ENCODE measurements at regions not wholly inside any gene's neighbourhood (a gene's known extent, or its start where the extent isn't known, plus 50 kb on each side); places are given as distances from the start of the nearest gene placed in this dataset.

GRCh38 chr2:7368211-7368610, 451.0 kb downstream of the RNF144A start:
- Histone ChIP-seq H4K20me1 (ENCODE audit: insufficient read depth) (no peaks in the 10 kb centered on the region), H3K36me3 (ENCODE audit: insufficient read depth) (no peaks in the 10 kb centered on the region), H3K4me1 (ENCODE audit: low read depth, poor library complexity, severe bottlenecking) (no peaks in the 10 kb centered on the region), H3K27ac (no peak overlapping the region), H3K79me2 (ENCODE audit: insufficient read depth, low read depth) (no peaks in the 10 kb centered on the region), H3K9ac (no peak overlapping the region), H3K4me2 (no peak overlapping the region), H2AFZ (ENCODE audit: low read depth) (no peak overlapping the region), H3K27me3 (ENCODE audit: insufficient read depth, low read depth) (no peaks in the 10 kb centered on the region), H3K4me3 (IDR thresholded peaks at IDR 0.05; ENCODE audit: insufficient read depth, low read depth, low read length) (no peak overlapping the region)
- no peak for TF ChIP-seq CTCF (conservative IDR thresholded peaks at IDR 0.05; ENCODE audit: low read depth, low read length)

- H3K9ac ChIP-seq = no peak overlapping the region
- no peaks in the 10 kb centered on the region for H3K4me1 ChIP-seq (ENCODE audit: low read depth, poor library complexity, severe bottlenecking)
- H2AFZ ChIP-seq (ENCODE audit: low read depth) = no peak overlapping the region
- no peak overlapping the region for H3K27ac ChIP-seq
- H3K4me3 ChIP-seq (IDR thresholded peaks at IDR 0.05; ENCODE audit: insufficient read depth, low read depth, low read length) = no peak overlapping the region
- H3K4me2 ChIP-seq = no peak overlapping the region
- no peak for TF ChIP-seq CTCF (conservative IDR thresholded peaks at IDR 0.05; ENCODE audit: low read depth, low read length)
- no peaks in the 10 kb centered on the region for H3K79me2 ChIP-seq (ENCODE audit: insufficient read depth, low read depth)
- H3K36me3 ChIP-seq (ENCODE audit: insufficient read depth) = no peaks in the 10 kb centered on the region
- no peaks in the 10 kb centered on the region for H3K27me3 ChIP-seq (ENCODE audit: insufficient read depth, low read depth)
- no peaks in the 10 kb centered on the region for H4K20me1 ChIP-seq (ENCODE audit: insufficient read depth)
These were observed 455.9 kb downstream of the RNF144A start for GRCh38 chr2:7373156-7373555.

GRCh38 chr2:7375901-7376300, 458.7 kb downstream of the RNF144A start:
- Histone ChIP-seq H3K27ac (no peak overlapping the region), H3K4me3 (IDR thresholded peaks at IDR 0.05; ENCODE audit: insufficient read depth, low read depth, low read length) (no peak overlapping the region), H3K79me2 (ENCODE audit: insufficient read depth, low read depth) (no peaks in the 10 kb centered on the region), H3K9ac (no peak overlapping the region), H3K4me1 (ENCODE audit: low read depth, poor library complexity, severe bottlenecking) (no peaks in the 10 kb centered on the region), H3K4me2 (no peak overlapping the region), H4K20me1 (ENCODE audit: insufficient read depth) (no peaks in the 10 kb centered on the region), H3K27me3 (ENCODE audit: insufficient read depth, low read depth) (no peaks in the 10 kb centered on the region), H3K36me3 (ENCODE audit: insufficient read depth) (no peaks in the 10 kb centered on the region), H2AFZ (ENCODE audit: low read depth) (no peak overlapping the region)
- TF ChIP-seq CTCF (conservative IDR thresholded peaks at IDR 0.05; ENCODE audit: low read depth, low read length) = no peak

GRCh38 chr2:7377916-7378569, 460.8 kb downstream of the RNF144A start:
- Histone ChIP-seq H3K4me3 (IDR thresholded peaks at IDR 0.05; ENCODE audit: insufficient read depth, low read depth, low read length) (no peak overlapping the region), H3K27ac (no peak overlapping the region), H2AFZ (ENCODE audit: low read depth) (no peak overlapping the region), H3K4me1 (ENCODE audit: low read depth, poor library complexity, severe bottlenecking) (no peaks in the 10 kb centered on the region), H4K20me1 (ENCODE audit: insufficient read depth) (no peaks in the 10 kb centered on the region), H3K36me3 (ENCODE audit: insufficient read depth) (no peaks in the 10 kb centered on the region), H3K79me2 (ENCODE audit: insufficient read depth, low read depth) (no peaks in the 10 kb centered on the region), H3K27me3 (ENCODE audit: insufficient read depth, low read depth) (no peaks in the 10 kb centered on the region), H3K9ac (no peak overlapping the region), H3K4me2 (no peak overlapping the region)
- TF ChIP-seq CTCF (conservative IDR thresholded peaks at IDR 0.05; ENCODE audit: low read depth, low read length) = no peak

Data from KMS-11 (cell line).